ENCODE measurements at regions not wholly inside any gene's neighbourhood (a gene's known extent, or its start where the extent isn't known, plus 50 kb on each side); places are given as distances from the start of the nearest gene placed in this dataset.

- Histone ChIP-seq H3K9ac (ENCODE audit: low read length) (no peak overlapping the region), H3K4me3 (ENCODE audit: control extremely low read depth in 1 of 5, extremely low read depth in 1 of 5, insufficient read depth in 1 of 5, low read depth in 2 of 5, low read length in 4 of 5) (no peak overlapping the region), H3K9me3 (ENCODE audit: control extremely low read depth in 1 of 3, control insufficient read depth in 2 of 3, insufficient read depth in 1 of 3, low read length in 2 of 3) (no peaks in the 10 kb centered on the region), H3K36me3 (replicated peaks in 1 of 2; ENCODE audit: control extremely low read depth in 1 of 2, control insufficient read depth in 1 of 2, extremely low read depth in 1 of 2, insufficient read depth in 2 of 2, low read length in 1 of 2) (no peaks in the 10 kb centered on the region), H3K27ac (ENCODE audit: low read length in 2 of 2) (no peak overlapping the region), H3K4me2 (replicated peaks; ENCODE audit: low read depth, low read length, poor library complexity, severe bottlenecking) (no peak overlapping the region), H4K20me1 (ENCODE audit: control insufficient read depth, insufficient read depth, low read length, poor library complexity, severe bottlenecking) (no peaks in the 10 kb centered on the region), H3K27me3 (replicated peaks in 1 of 4; ENCODE audit: control extremely low read depth in 1 of 4, control insufficient read depth in 3 of 4, insufficient read depth in 4 of 4, low read length in 3 of 4) (no peaks in the 10 kb centered on the region), H3K4me1 (ENCODE audit: control insufficient read depth in 2 of 2, insufficient read depth in 2 of 2, low read length in 2 of 2) (no peaks in the 10 kb centered on the region), H3K79me2 (ENCODE audit: control insufficient read depth, insufficient read depth, low read length) (no peaks in the 10 kb centered on the region), H2AFZ (ENCODE audit: insufficient read depth, low read depth, low read length, poor library complexity, severe bottlenecking) (no peak overlapping the region)
- DNase-seq (no peak), ATAC-seq (ENCODE audit: low read depth) (no peak)
- H3K4me1 Mint-ChIP-seq, result no peaks in the 10 kb centered on the region
- POLR2A ChIA-PET, result no interaction called here
- H3K4me3 Mint-ChIP-seq, result no peak overlapping the region
- no peaks in the 10 kb centered on the region for H3K9me3 Mint-ChIP-seq (ENCODE audit: insufficient read depth)
- H3K27ac Mint-ChIP-seq, result no peak overlapping the region
- TF ChIP-seq EZH2 (IDR thresholded peaks at IDR 0.05; ENCODE audit: borderline replicate concordance, insufficient read depth, low read depth, low read length, poor library complexity, severe bottlenecking), result no peak
- TF ChIP-seq CTCF (IDR thresholded peaks at IDR 0.05), result no peak
- WGBS (ENCODE audit: insufficient coverage), result 81% methylated on average over 10 of the region's 12 CpGs
- CTCF ChIA-PET, result no interaction called here
- peaks cover 21% of the 10 kb centered on the region for H3K27me3 Mint-ChIP-seq
- intact Hi-C loops (cut with micrococcal nuclease), result no loop called here
These were observed 117.7 kb upstream of the FRMD4A start for GRCh38 chr10:14448197-14448990.

GRCh38 chr10:14447094-14447839 lies 116.5 kb upstream of the FRMD4A start:
- Mint-ChIP-seq H3K4me1 (no peaks in the 10 kb centered on the region), H3K27ac (no peak overlapping the region), H3K9me3 (ENCODE audit: insufficient read depth) (no peaks in the 10 kb centered on the region), H3K27me3 (peaks cover 24% of the 10 kb centered on the region), H3K4me3 (no peak overlapping the region)
- H3K27ac ChIP-seq (ENCODE audit: low read length in 2 of 2), result no peak overlapping the region
- no peak overlapping the region for H3K9ac ChIP-seq (ENCODE audit: low read length)
- DNase-seq, result no peak
- no peaks in the 10 kb centered on the region for H4K20me1 ChIP-seq (ENCODE audit: control insufficient read depth, insufficient read depth, low read length, poor library complexity, severe bottlenecking)
- ChIA-PET POLR2A (no interaction called here), CTCF (no interaction called here)
- H3K79me2 ChIP-seq (ENCODE audit: control insufficient read depth, insufficient read depth, low read length), result no peaks in the 10 kb centered on the region
- H3K36me3 ChIP-seq (replicated peaks in 1 of 2; ENCODE audit: control extremely low read depth in 1 of 2, control insufficient read depth in 1 of 2, extremely low read depth in 1 of 2, insufficient read depth in 2 of 2, low read length in 1 of 2), result no peaks in the 10 kb centered on the region
- H3K27me3 ChIP-seq (replicated peaks in 1 of 4; ENCODE audit: control extremely low read depth in 1 of 4, control insufficient read depth in 3 of 4, insufficient read depth in 4 of 4, low read length in 3 of 4), result no peaks in the 10 kb centered on the region
- no peaks in the 10 kb centered on the region for H3K9me3 ChIP-seq (ENCODE audit: control extremely low read depth in 1 of 3, control insufficient read depth in 2 of 3, insufficient read depth in 1 of 3, low read length in 2 of 3)
- no peak overlapping the region for H3K4me2 ChIP-seq (replicated peaks; ENCODE audit: low read depth, low read length, poor library complexity, severe bottlenecking)
- H3K4me3 ChIP-seq (ENCODE audit: control extremely low read depth in 1 of 5, extremely low read depth in 1 of 5, insufficient read depth in 1 of 5, low read depth in 2 of 5, low read length in 4 of 5), result no peak overlapping the region
- H2AFZ ChIP-seq (ENCODE audit: insufficient read depth, low read depth, low read length, poor library complexity, severe bottlenecking), result no peak overlapping the region
- ATAC-seq (ENCODE audit: low read depth), result no peak
- TF ChIP-seq CTCF (IDR thresholded peaks at IDR 0.05) (no peak), EZH2 (IDR thresholded peaks at IDR 0.05; ENCODE audit: borderline replicate concordance, insufficient read depth, low read depth, low read length, poor library complexity, severe bottlenecking) (no peak)
- intact Hi-C loops (cut with micrococcal nuclease), result no loop called here
- H3K4me1 ChIP-seq (ENCODE audit: control insufficient read depth in 2 of 2, insufficient read depth in 2 of 2, low read length in 2 of 2), result no peaks in the 10 kb centered on the region
- 97% methylated on average over 3 of the region's 10 CpGs for WGBS (ENCODE audit: insufficient coverage)

Measured in B cell (primary cell).